HEK293T (cell line): ENCODE measurements at regions not wholly inside any gene's neighbourhood (a gene's known extent, or its start where the extent isn't known, plus 50 kb on each side); places are given as distances from the start of the nearest gene placed in this dataset.

ENCODE experiments used
- ARNT ChIP-seq: fragments of 450-650 bp; IDR thresholded peaks from 2 replicates; pipeline ENCODE4 v1.6.1; 2017; ENCODE audit warnings: mild to moderate bottlenecking
- ELF4 ChIP-seq: fragments of 450-650 bp; IDR thresholded peaks from 2 replicates; pipeline ENCODE4 v1.6.1; 2017; ENCODE audit warnings: antibody characterized with exemption
- FOXA1 ChIP-seq: fragments of 450-650 bp; IDR thresholded peaks from 2 replicates; pipeline ENCODE4 v1.6.1; 2016; ENCODE audit warnings: mild to moderate bottlenecking
- FOXM1 ChIP-seq: fragments of 450-650 bp; IDR thresholded peaks from 2 replicates; pipeline ENCODE4 v1.6.1; 2017; ENCODE audit warnings: mild to moderate bottlenecking, borderline replicate concordance
- SP1 ChIP-seq: fragments of 450-650 bp; IDR thresholded peaks from 2 replicates; pipeline ENCODE4 v1.6.1; 2017
- TF ChIP-seq, protein P1 (sequence below): fragments of 450-650 bp; IDR thresholded peaks from 2 replicates; pipeline ENCODE4 v1.6.1; 2016

DNA sequence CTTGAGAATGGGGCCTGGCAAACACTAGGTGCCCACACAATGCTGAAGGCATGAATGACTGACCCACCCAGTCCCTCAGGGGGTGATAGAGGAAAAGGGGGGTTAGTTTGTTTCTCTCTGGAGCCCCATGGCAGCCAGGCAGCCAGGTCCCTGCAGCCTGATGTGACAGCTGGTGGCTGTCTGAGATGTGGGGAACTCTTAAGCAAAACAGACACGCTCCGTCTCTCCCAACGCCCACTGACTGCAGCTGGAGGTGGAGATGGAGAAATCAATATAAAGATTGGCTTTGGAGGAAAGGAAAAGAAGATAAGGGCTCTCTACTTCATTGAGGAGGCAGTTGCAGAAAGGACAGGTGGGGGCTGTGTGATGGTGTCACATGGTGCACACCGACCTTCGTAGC, 240.8 kb upstream of the LHX5 start:
- no peak for TF ChIP-seq FOXM1
- no peak for TF ChIP-seq ELF4
- TF ChIP-seq ARNT: no peak
- no peak for TF ChIP-seq FOXA1
- TF ChIP-seq, protein P1, sequence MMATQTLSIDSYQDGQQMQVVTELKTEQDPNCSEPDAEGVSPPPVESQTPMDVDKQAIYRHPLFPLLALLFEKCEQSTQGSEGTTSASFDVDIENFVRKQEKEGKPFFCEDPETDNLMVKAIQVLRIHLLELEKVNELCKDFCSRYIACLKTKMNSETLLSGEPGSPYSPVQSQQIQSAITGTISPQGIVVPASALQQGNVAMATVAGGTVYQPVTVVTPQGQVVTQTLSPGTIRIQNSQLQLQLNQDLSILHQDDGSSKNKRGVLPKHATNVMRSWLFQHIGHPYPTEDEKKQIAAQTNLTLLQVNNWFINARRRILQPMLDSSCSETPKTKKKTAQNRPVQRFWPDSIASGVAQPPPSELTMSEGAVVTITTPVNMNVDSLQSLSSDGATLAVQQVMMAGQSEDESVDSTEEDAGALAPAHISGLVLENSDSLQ: no peak
- TF ChIP-seq SP1: no peak
